Panc1 (cell line): ENCODE measurements at regions not wholly inside any gene's neighbourhood (a gene's known extent, or its start where the extent isn't known, plus 50 kb on each side); places are given as distances from the start of the nearest gene placed in this dataset.

Experiments
- POLR2AphosphoS5 ChIP-seq: IDR thresholded peaks from 2 replicates; pipeline ENCODE4 v1.6.1; 2012; ENCODE audit warnings: mild to moderate bottlenecking, low read depth, low read length, moderate library complexity
- TCF7L2 ChIP-seq: IDR thresholded peaks from 2 replicates; pipeline ENCODE4 v1.6.1; 2011; ENCODE audit warnings: mild to moderate bottlenecking, low read depth, low read length, inconsistent platforms
- TF ChIP-seq, protein P1 (sequence below): fragments of 450-650 bp; IDR thresholded peaks from 2 replicates; pipeline ENCODE4 v1.5.1; 2017; ENCODE audit warnings: mild to moderate bottlenecking

DNA sequence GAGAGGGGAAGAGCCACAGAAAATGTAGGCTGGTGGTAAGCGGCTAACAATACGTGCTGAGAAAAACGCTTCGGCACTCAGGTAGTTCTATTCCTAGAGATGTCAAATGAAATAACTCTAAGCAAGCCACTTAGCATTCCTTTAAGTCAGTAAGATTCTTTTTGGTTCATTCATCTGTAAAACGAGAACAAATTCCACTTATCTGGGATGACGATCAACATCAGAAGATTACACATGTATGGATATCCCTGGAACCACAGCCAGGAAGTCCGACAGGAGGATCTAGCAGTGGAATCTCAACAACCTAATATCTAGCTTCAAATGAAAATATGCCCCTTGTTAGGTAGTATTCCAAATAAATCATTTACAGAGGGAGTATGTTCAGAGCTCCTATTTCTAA, 74.6 kb upstream of the CDKN3 start:
- TF ChIP-seq, protein P1, sequence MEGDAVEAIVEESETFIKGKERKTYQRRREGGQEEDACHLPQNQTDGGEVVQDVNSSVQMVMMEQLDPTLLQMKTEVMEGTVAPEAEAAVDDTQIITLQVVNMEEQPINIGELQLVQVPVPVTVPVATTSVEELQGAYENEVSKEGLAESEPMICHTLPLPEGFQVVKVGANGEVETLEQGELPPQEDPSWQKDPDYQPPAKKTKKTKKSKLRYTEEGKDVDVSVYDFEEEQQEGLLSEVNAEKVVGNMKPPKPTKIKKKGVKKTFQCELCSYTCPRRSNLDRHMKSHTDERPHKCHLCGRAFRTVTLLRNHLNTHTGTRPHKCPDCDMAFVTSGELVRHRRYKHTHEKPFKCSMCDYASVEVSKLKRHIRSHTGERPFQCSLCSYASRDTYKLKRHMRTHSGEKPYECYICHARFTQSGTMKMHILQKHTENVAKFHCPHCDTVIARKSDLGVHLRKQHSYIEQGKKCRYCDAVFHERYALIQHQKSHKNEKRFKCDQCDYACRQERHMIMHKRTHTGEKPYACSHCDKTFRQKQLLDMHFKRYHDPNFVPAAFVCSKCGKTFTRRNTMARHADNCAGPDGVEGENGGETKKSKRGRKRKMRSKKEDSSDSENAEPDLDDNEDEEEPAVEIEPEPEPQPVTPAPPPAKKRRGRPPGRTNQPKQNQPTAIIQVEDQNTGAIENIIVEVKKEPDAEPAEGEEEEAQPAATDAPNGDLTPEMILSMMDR = no peak
- no peak for TF ChIP-seq TCF7L2
- no peak for TF ChIP-seq POLR2AphosphoS5
